Erythroblast (primary cell): ENCODE measurements at regions not wholly inside any gene's neighbourhood (a gene's known extent, or its start where the extent isn't known, plus 50 kb on each side); places are given as distances from the start of the nearest gene placed in this dataset.
"Not testable (repeated sequence)": the region's sequence is repeated elsewhere in the genome, so short reads cannot be mapped to it uniquely, and the experiment has no call there.

Experiments
- DNase-seq, 2 experiments: peaks; one replicate each; lab custom pipeline; 2025; lab: John Stamatoyannopoulos, UW
- GATA1 ChIP-seq: IDR thresholded peaks from 2 replicates; pipeline ENCODE4 v1.6.1; 2011; ENCODE audit warnings: low read depth, mild to moderate bottlenecking, control low read depth, low read length, moderate library complexity
- POLR2A ChIP-seq: IDR thresholded peaks from 2 replicates; pipeline ENCODE4 v1.6.1; 2011; ENCODE audit warnings: mild to moderate bottlenecking, low read length

DNA sequence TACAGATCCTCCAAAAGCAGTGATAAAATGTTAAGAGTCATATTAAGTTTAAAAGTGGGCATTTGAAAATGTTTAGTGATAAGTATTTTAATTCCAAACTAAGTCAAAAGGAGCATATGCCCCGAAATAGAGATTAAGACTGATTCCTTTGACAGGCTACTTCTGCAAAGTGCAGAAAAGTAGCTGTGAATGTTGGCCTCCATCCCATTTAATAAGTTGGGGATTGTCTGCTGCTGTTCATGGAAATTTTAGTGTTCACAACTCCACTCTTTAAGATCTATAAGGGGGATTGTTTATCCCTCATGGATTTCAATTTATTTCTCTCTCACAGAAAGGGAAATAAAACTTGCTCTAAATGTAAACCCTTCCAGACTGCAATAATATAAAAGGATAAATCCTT lies 278.3 kb downstream of the KCTD12 start:
- no peak for DNase-seq
- no peak for TF ChIP-seq GATA1
- TF ChIP-seq POLR2A, result no peak

DNA sequence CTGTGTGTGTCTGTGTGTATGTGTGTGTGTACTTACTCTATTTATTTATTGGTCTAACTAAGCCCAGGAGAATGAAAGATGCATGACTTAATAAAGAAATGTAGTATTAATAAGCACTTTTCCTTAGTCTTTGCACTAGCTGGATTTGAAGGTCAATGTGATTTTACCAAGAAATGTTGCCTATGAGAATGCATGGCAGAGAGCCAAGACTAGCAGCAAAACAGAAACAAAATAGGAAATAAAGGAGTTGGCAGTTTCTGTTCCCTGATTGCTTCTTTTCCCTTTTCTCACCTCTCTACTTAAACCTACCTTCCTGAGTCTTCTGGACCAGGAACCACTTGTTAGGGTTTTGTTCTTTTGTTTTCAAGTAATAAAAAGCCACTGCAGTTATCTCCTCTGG lies 286.1 kb downstream of the KCTD12 start:
- TF ChIP-seq POLR2A, result no peak
- TF ChIP-seq GATA1, result no peak
- peak in 1 of 2 experiments; percentile 4 for DNase-seq

DNA sequence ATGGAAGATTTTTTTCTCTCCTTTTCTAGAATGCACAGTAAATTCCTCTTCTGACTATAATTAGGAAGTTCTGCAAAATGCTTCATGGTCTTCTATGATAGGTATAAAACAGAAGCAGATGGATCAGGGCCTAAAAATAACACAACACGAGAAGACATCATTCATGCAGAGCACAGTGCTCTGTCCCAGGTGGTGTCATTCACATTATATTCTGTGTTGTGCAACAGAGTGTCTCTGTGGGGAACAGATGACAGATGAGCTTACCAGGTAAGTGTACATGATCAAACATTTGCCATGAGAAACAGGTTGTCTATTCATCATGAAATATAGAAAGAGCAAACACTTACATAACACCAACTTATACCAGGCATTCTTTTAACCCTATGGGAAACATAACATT lies 288.3 kb downstream of the KCTD12 start:
- TF ChIP-seq GATA1 (no peak), POLR2A (no peak)
- no peak for DNase-seq

DNA sequence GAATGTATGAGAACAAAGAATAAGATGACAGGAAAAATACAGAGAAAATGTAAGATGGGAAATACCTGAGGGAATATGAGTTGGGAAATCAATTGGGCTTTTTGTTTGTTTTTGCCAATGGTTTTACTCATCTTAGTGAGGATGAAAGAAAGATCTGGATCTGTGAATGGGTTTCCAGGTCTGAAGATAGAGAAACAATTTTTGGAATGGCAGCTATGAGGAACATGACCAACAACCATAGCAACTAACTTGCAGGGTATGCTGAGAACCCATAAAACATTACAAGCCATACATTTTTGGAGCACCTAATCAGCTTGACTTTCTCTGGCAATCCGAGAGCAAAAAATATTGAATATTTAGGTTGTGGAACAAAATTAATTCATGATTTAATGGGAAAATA lies 290.0 kb downstream of the KCTD12 start:
- DNase-seq, result no peak
- TF ChIP-seq GATA1 (no peak), POLR2A (no peak)

DNA sequence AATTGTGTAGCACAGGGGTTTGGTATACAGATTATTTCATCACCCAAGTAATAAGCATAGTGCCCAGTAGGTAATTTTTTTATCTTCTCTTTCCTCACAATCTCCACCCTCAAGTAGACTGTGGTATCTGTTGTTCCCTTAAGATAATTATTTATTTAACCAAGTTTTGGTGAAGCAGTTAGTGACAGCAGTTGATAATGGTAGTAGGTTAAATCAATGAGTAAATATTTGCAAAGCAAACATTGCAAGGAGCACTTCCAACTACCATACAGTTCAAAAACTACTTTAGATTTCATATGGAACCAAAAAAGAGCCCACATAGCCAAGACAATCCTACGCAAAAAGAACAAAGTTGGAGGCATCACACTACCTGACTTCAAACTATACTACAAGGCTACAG lies 291.8 kb downstream of the KCTD12 start:
- TF ChIP-seq POLR2A (no peak), GATA1 (no peak)

DNA sequence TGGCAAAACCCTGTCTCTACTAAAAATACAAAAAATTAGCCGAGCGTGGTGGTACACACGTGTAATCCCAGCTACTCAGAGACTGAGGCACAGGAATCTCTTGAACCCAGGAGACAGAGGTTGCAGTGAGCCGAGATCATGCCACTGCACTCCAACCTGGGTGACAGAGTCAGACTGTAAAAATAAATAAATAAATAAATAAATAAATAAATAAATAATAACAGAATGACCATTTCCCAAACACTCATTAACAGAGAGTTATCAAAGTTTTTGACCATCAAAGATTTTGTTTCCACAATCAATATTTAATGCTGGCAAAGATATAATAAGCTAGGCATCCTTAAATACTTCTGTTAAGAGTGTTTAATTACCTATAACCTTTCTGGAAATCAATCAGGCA lies 299.4 kb downstream of the KCTD12 start:
- TF ChIP-seq GATA1, result no peak
- DNase-seq, result no peak

More for the DNA sequence above, 291.8 kb downstream of the KCTD12 start:
- no peak for DNase-seq

DNA sequence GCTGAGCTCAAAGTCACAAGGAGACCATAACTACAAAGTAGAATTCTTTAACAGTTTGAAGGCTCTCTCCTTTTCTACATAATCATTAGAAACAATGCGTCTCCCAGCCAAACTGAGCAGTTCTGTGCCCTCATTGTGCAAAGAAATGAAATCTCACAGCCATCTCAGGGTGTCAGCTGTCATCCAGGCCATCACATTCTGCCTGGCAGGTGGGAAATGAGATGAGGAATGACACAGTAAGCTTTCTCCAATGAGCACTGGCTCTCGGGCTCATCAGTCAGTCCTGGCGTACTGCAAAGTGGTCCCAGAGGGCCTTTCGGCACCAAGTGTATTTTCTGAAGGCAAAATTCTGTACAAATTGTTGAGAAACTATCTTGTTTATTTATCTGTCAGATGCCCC lies 306.5 kb downstream of the KCTD12 start:
- DNase-seq, result no peak
- TF ChIP-seq GATA1 (no peak), POLR2A (no peak)

DNA sequence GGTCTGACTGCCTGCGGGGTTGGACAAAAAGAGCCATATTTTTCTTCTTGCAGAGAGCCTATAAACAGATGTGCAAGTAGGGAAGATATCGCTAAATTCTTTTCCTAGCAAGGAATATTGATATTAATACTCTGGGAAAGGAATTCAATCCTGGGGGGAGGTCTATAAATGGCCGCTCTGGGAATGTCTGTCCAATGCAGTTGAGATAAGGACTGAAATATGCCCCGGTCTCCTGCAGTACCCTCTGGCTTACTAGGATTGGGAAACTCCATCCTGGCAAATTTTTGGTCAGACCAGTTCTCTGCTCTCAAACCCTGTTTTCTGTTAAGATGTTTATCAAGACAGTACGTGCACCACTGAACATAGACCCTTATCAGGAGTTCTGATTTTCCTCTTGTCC lies 310.6 kb downstream of the KCTD12 start:
- not testable (repeated sequence) for DNase-seq

DNA sequence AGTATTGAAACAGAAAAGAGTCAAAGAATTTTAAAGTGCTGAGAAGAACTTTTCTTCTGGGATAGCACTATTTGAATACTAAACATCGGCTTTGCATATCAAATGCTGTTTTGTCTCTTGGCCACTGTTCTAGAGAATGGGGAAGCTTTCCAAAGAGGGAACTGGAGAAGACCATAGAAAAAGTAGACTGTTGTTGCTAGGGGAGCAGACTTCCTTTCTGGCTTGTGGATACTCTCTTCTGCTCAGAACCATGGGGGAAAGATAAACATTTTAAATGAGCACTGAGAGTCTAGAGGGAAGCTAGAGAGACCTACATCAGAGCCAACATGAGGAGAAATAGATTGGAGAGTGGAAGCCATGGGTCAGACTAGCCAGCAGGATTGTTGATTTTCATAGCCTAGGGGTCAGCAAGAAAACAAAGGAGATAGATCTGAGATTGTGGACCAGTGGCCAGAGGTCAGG lies 315.7 kb downstream of the KCTD12 start:
- no peak for DNase-seq
- TF ChIP-seq GATA1 (no peak), POLR2A (no peak)

DNA sequence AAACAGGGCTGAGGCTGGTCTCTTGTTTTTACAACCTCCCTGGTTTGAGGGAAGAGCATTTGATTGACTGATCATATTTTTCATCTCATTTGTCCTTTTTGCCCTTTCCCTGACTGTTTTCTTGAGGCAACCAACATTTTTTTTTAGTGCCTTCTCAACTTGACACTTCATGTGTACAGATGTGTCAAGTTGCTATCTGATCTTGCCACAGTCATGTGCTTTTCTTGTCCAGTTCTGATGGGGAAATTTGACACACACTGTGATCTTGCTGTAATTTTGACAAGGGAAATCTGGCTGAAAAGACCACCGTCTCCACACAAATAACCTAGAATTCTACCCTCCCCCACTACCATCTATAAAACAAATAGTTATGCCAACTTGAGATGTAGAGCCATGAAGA lies 329.6 kb downstream of the KCTD12 start:
- no peak for TF ChIP-seq GATA1
- DNase-seq, result no peak

DNA sequence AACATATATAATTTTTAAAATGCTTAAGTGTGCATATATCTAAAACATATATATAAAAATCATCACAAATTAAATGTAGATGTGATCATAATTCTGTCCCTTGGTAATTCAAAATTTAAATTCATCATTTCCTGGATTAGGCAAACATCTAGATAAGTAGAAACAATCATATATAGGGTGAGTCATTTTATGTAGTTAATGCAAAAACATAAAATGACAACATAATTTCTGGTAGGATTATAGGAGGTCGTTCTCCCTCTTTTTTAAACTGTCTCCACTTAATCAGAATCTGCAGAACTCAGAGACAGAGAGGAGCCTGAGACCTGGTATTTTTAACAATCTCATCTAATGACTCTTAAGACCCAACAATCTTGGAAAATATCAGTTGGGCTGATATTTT lies 333.4 kb downstream of the KCTD12 start:
- DNase-seq, result no peak
- no peak for TF ChIP-seq POLR2A
- TF ChIP-seq GATA1, result no peak

DNA sequence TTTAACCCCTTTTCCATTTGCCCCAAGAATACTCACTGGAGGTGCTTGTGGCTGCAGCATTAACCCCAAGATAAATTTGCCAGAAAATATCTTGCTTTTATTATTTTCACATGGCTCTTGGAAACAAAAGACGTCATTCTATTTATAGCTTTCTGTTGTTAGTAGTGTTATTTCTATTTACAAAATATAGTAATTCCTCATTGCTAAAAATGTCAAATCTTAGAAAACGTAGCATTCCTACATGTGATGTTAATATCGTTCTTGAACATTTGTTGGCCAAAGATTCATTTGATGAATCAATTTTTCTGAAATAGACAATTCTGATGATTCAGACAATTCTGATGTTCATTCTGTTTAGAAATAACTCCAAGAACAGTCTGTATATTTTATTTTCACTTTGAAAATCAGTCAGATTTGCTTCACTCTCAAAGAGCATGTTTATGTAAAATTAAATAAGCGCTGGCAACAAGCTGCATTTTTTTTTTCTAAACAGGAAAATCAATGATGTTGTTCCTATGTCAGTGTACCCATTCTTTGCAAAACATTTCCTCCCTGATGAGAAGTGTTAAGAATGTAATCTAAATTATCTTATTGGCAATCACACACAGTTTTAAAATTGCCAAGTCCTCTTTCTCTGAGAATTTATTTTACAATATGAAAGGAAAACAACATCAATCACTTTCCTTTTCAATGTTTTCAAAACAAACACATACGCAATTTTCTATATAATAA lies 334.0 kb downstream of the KCTD12 start:
- TF ChIP-seq POLR2A (no peak), GATA1 (no peak)
- DNase-seq, result no peak

DNA sequence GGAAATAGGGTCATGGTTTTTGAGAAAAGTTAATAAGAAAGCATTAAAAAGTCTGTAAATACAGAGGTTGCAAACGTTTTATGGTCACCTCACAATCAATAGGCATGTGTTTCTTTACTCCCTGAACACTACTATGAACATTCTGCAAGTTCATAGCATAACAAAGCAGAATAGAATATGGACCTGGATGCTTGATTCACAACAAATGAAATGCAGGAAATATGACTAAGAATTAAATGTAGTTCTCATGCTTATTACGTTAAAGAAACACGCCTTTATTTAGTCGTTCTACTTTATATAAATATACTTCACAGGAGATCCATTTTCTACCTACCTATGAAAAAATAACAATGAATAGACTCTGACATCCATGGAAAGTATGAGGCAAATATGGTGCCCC lies 344.0 kb downstream of the KCTD12 start:
- DNase-seq, result no peak
- no peak for TF ChIP-seq POLR2A
- no peak for TF ChIP-seq GATA1

DNA sequence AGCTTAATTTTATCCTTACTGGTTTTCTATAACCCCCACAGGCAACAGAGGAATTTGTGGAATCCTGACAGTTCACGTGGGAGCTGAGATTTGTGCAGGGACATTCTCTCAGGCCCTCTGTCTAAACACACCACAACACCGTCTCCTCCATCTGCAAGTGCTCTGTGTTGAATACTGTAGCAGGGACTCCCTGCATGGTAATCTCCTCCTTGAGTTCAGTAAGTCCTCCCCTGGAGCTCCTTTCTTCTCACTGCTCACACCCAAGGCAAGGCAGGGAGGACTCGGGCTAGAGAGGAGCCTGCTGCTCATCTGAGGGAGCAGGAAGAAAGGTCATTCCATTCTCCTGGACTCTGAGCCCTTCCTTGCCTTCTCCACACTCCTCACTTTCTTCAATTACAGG lies 348.2 kb downstream of the KCTD12 start:
- no peak for TF ChIP-seq GATA1
- no peak for TF ChIP-seq POLR2A
- no peak for DNase-seq

DNA sequence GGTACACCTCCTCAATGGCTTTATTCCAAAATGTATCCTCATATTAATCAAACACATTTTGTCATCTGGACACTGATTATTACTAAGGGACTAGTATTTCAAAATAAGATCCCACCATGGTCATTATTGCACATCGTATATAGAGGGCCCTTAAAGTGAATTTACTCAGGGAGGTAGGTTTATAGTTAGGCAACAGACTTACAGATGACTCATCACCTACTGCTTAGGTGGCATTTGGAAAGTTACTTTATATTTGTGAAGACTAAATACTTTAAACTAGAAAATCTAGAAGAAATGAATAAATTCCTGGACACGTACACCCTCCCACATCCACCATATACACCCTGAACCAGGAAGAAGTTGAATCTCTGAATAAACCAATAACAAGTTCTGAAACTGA lies 353.0 kb downstream of the KCTD12 start:
- TF ChIP-seq GATA1 (no peak), POLR2A (no peak)
- no peak for DNase-seq

DNA sequence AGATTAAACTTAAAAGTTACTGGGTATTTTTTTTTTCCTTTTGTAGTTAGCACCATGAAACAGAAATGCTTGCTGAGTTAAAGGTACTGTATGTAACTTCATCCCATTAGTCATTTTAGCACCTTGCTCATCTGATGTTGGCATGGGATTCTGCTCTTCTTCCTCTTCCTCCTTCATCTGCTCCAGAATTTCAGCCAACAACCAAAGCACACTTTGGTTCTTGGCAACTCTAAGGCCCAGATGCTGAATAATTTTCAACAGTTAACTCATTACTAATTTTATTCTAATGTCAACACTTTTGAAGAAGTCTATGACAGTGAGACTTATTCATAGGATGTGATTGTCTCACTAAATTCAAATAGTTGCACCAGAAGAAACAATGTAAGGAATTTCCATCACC lies 359.2 kb downstream of the KCTD12 start:
- DNase-seq, result no peak
- TF ChIP-seq GATA1 (no peak), POLR2A (no peak)
